Omental fat pad (tissue), 3 donors: ENCODE measurements at regions not wholly inside any gene's neighbourhood (a gene's known extent, or its start where the extent isn't known, plus 50 kb on each side); places are given as distances from the start of the nearest gene placed in this dataset.

Experiments used
- ATAC-seq: fragments of 150-250 bp; one replicate; pipeline ENCODE4 v1.9.1; 2016; ENCODE audit warnings: mild to moderate bottlenecking, moderate library complexity; ENCODE audit not compliant: low FRiP score
- DNase-seq: peaks from one replicate; pipeline ENCODE4 v3.0.0-alpha.2; 2019; ENCODE audit warnings: low spot score
- CTCF ChIP-seq, 3 donors: fragments of 450-650 bp; IDR thresholded peaks; one replicate each; pipeline ENCODE4 v1.5.1; 2016 to 2017; ENCODE audit warnings: antibody characterized with exemption in 3 of 3, mild to moderate bottlenecking in 3 of 3, moderate library complexity in 2 of 3

- DNase-seq (no peak), ATAC-seq (no peak)
- TF ChIP-seq CTCF (IDR thresholded peaks at IDR 0.05) = no peak
Measured at GRCh38 chr2:104420953-104421352, 433.0 kb upstream of the POU3F3 start.

GRCh38 chr2:104425850-104426595, 427.9 kb upstream of the POU3F3 start:
- ATAC-seq (no peak), DNase-seq (no peak)
- no peak for TF ChIP-seq CTCF (IDR thresholded peaks at IDR 0.05)

GRCh38 chr2:104428155-104428554, 425.8 kb upstream of the POU3F3 start:
- ATAC-seq (no peak), DNase-seq (no peak)
- no peak for TF ChIP-seq CTCF (IDR thresholded peaks at IDR 0.05)

- ATAC-seq (no peak), DNase-seq (no peak)
- no peak for TF ChIP-seq CTCF (IDR thresholded peaks at IDR 0.05)
Measured at GRCh38 chr2:104429639-104430358, 424.1 kb upstream of the POU3F3 start.

GRCh38 chr2:104430359-104430740, 423.6 kb upstream of the POU3F3 start:
- TF ChIP-seq CTCF (IDR thresholded peaks at IDR 0.05) = no peak
- ATAC-seq = no peak
- no peak for DNase-seq

GRCh38 chr2:104430852-104431251, 423.1 kb upstream of the POU3F3 start:
- TF ChIP-seq CTCF (IDR thresholded peaks at IDR 0.05) = no peak
- no peak for ATAC-seq
- no peak for DNase-seq

- ATAC-seq (no peak), DNase-seq (no peak)
- TF ChIP-seq CTCF (IDR thresholded peaks at IDR 0.05) = no peak
Measured at GRCh38 chr2:104431701-104432121, 422.2 kb upstream of the POU3F3 start.
